SW 1271 (cell line): ENCODE measurements at regions not wholly inside any gene's neighbourhood (a gene's known extent, or its start where the extent isn't known, plus 50 kb on each side); places are given as distances from the start of the nearest gene placed in this dataset.

Source experiments
- DNase-seq, 2 experiments: peaks; one replicate each; lab custom pipeline; 2025; lab: John Stamatoyannopoulos, UW

- no peak for DNase-seq
Measured at GRCh38 chr1:209229494-209230061, 353.9 kb upstream of the CAMK1G start.

GRCh38 chr1:209230314-209230713 lies 353.2 kb upstream of the CAMK1G start:
- DNase-seq, result no peak

GRCh38 chr1:209231476-209232156 lies 351.9 kb upstream of the CAMK1G start:
- DNase-seq, result no peak

- no peak for DNase-seq
Measured at GRCh38 chr1:209232197-209232596, 351.3 kb upstream of the CAMK1G start.

- no peak for DNase-seq
Measured at GRCh38 chr1:209232759-209233158, 350.8 kb upstream of the CAMK1G start.

GRCh38 chr1:209235166-209235565 lies 348.3 kb upstream of the CAMK1G start:
- no peak for DNase-seq

- no peak for DNase-seq
Measured at GRCh38 chr1:209238356-209238755, 345.2 kb upstream of the CAMK1G start.

- no peak for DNase-seq
Measured at GRCh38 chr1:209240351-209240750, 343.2 kb upstream of the CAMK1G start.

- no peak for DNase-seq
Measured at GRCh38 chr1:209241487-209241886, 342.0 kb upstream of the CAMK1G start.

- peak in 1 of 2 experiments; percentile 44 for DNase-seq
Measured at GRCh38 chr1:209248649-209249279, 334.8 kb upstream of the CAMK1G start.

- DNase-seq, result no peak
Measured at GRCh38 chr1:209249280-209249670, 334.2 kb upstream of the CAMK1G start.

GRCh38 chr1:209249785-209250440 lies 333.6 kb upstream of the CAMK1G start:
- no peak for DNase-seq

- no peak for DNase-seq
Measured at GRCh38 chr1:209250861-209251636, 332.5 kb upstream of the CAMK1G start.

- no peak for DNase-seq
Measured at GRCh38 chr1:209256766-209257350, 326.7 kb upstream of the CAMK1G start.

- no peak for DNase-seq
Measured at GRCh38 chr1:209257454-209257853, 326.1 kb upstream of the CAMK1G start.

- DNase-seq, result no peak
Measured at GRCh38 chr1:209260136-209260535, 323.4 kb upstream of the CAMK1G start.

GRCh38 chr1:209262631-209263030 lies 320.9 kb upstream of the CAMK1G start:
- no peak for DNase-seq

GRCh38 chr1:209265301-209265700 lies 318.2 kb upstream of the CAMK1G start:
- DNase-seq, result no peak

GRCh38 chr1:209266590-209267205 lies 316.8 kb upstream of the CAMK1G start:
- DNase-seq, result no peak

- no peak for DNase-seq
Measured at GRCh38 chr1:209267968-209268367, 315.5 kb upstream of the CAMK1G start.

- no peak for DNase-seq
Measured at GRCh38 chr1:209268479-209268878, 315.0 kb upstream of the CAMK1G start.
